Upper lobe of left lung (tissue), 4 donors: ENCODE measurements at regions not wholly inside any gene's neighbourhood (a gene's known extent, or its start where the extent isn't known, plus 50 kb on each side); places are given as distances from the start of the nearest gene placed in this dataset.
"Not testable (repeated sequence)": the region's sequence is repeated elsewhere in the genome, so short reads cannot be mapped to it uniquely, and the experiment has no call there.

Experiments used
- POLR2A ChIP-seq, 4 donors: fragments of 450-650 bp; IDR thresholded peaks; one replicate each; pipeline ENCODE4 v1.5.1; 2016 to 2017; ENCODE audit warnings: antibody characterized with exemption in 4 of 4, mild to moderate bottlenecking in 2 of 4
- POLR2AphosphoS5 ChIP-seq, 2 donors: sonication (generic); formaldehyde crosslinking; IDR thresholded peaks; one replicate each; pipeline ENCODE4 v1.5.1; 2017; ENCODE audit warnings: antibody characterized with exemption in 2 of 2
- TF ChIP-seq, protein P1 (sequence below), 6 experiments: fragments of 450-650 bp in 4 of 6; fragments of 200-600 bp in 2 of 6; sonication (generic) in 2 of 6; IDR thresholded peaks; one replicate each; pipeline ENCODE4 v1.5.1; 2016 to 2019; ENCODE audit warnings: antibody characterized with exemption in 6 of 6

GRCh38 chr2:95752126-95752525 is 160.3 kb downstream of the TRIM43 start:
- not testable (repeated sequence) for TF ChIP-seq POLR2A, POLR2AphosphoS5 (IDR thresholded peaks at IDR 0.05)
- TF ChIP-seq, protein P1, sequence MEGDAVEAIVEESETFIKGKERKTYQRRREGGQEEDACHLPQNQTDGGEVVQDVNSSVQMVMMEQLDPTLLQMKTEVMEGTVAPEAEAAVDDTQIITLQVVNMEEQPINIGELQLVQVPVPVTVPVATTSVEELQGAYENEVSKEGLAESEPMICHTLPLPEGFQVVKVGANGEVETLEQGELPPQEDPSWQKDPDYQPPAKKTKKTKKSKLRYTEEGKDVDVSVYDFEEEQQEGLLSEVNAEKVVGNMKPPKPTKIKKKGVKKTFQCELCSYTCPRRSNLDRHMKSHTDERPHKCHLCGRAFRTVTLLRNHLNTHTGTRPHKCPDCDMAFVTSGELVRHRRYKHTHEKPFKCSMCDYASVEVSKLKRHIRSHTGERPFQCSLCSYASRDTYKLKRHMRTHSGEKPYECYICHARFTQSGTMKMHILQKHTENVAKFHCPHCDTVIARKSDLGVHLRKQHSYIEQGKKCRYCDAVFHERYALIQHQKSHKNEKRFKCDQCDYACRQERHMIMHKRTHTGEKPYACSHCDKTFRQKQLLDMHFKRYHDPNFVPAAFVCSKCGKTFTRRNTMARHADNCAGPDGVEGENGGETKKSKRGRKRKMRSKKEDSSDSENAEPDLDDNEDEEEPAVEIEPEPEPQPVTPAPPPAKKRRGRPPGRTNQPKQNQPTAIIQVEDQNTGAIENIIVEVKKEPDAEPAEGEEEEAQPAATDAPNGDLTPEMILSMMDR (IDR thresholded peaks at IDR 0.05) = not testable (repeated sequence)
